PC-3 (cell line): ENCODE measurements at regions not wholly inside any gene's neighbourhood (a gene's known extent, or its start where the extent isn't known, plus 50 kb on each side); places are given as distances from the start of the nearest gene placed in this dataset.

Source experiments
- CTCF ChIP-seq: fragments of 300-600 bp; sonication (generic); conservative IDR thresholded peaks from 2 replicates; pipeline ENCODE4 v1.5.1; 2017; ENCODE audit warnings: antibody characterized with exemption, low read depth, mild to moderate bottlenecking, low read length
- EZH2 ChIP-seq: fragments of 300-600 bp; sonication (generic); IDR thresholded peaks from one replicate; pipeline ENCODE4 v1.6.1; 2017; ENCODE audit warnings: antibody characterized with exemption, mild to moderate bottlenecking, low read length; ENCODE audit not compliant: unreplicated experiment

- TF ChIP-seq CTCF: no peak
- TF ChIP-seq EZH2: no peak
Measured at GRCh38 chr1:29474274-29475244, 238.2 kb downstream of the PTPRU start.
